Heart right ventricle (tissue), 16 donors: ENCODE measurements at regions not wholly inside any gene's neighbourhood (a gene's known extent, or its start where the extent isn't known, plus 50 kb on each side); places are given as distances from the start of the nearest gene placed in this dataset.

Source experiments
- ATAC-seq, 8 donors: fragments of 200-7000 bp; cut with Tn5 transposase; one replicate each; pipeline ENCODE4 v1.9.1; 2020; ENCODE audit warnings: mild to moderate bottlenecking in 8 of 8, moderate library complexity in 8 of 8, moderate number of reproducible peaks in 1 of 8
- DNase-seq, 2 donors: peaks; one replicate each; pipeline ENCODE4 v3.0.0-alpha.2; 2020
- H3K27ac ChIP-seq, 10 donors: fragments of 200-600 bp; sonication (generic) in 2 of 10; one replicate each; pipeline versions ENCODE4 v1.5.0 to v1.8.0; 2020 to 2022; ENCODE audit warnings: mild to moderate bottlenecking in 3 of 10
- H3K27me3 ChIP-seq, 7 donors: fragments of 200-600 bp; one replicate each; pipeline ENCODE4 v1.8.0; 2021 to 2022; ENCODE audit warnings: mild to moderate bottlenecking in 2 of 7
- H3K36me3 ChIP-seq, 9 donors: fragments of 200-600 bp; sonication (generic) in 1 of 9; one replicate each; pipeline versions ENCODE4 v1.5.0 to v1.8.0; 2020 to 2022; ENCODE audit warnings: mild to moderate bottlenecking in 2 of 9
- H3K4me1 ChIP-seq, 9 donors: fragments of 200-600 bp; sonication (generic) in 1 of 9; one replicate each; pipeline versions ENCODE4 v1.5.0 to v1.8.0; 2020 to 2022; ENCODE audit warnings: mild to moderate bottlenecking in 4 of 9
- H3K4me3 ChIP-seq, 10 donors: fragments of 200-600 bp; sonication (generic) in 2 of 10; one replicate each; pipeline versions ENCODE4 v1.5.0 to v1.8.0; 2020 to 2022; ENCODE audit warnings: mild to moderate bottlenecking in 7 of 10, moderate library complexity in 2 of 10
- H3K9me3 ChIP-seq, 11 donors: fragments of 200-600 bp in 10 of 11; sonication (generic) in 2 of 11; one replicate each; pipeline versions ENCODE4 v1.5.0 to v1.8.0; 2013 to 2022; ENCODE audit warnings: mild to moderate bottlenecking in 2 of 11, control low read depth in 1 of 11, moderate library complexity in 1 of 11
- WGBS, 2 donors: extraction: QIAGEN DNeasy Blood & Tissue Kit; methylation state at CpG; one replicate each; pipeline ENCODE4 v1.1.7; 2013; ENCODE audit warnings: inconsistent platforms in 1 of 2; 5-methylcytosine and 5-hydroxymethylcytosine counted together
- intact Hi-C, 10 donors: fragments of 100-400 bp; cut with DNase I; formaldehyde crosslinking; loops; one replicate each; pipeline versions ENCODE4 v1.11.1 to v1.14.2; 2022
- TF ChIP-seq, protein P1 (sequence below), 9 donors: fragments of 200-600 bp; sonication (generic) in 2 of 9; IDR thresholded peaks; one replicate each; pipeline versions ENCODE4 v1.5.0 to v1.8.0; 2021 to 2022; ENCODE audit warnings: antibody characterized with exemption in 9 of 9, mild to moderate bottlenecking in 5 of 9, moderate library complexity in 1 of 9
- donor health status: Arrhythmogenic right ventricular cardiomyopathy.
- donor health status: ischemic (EF 13 %, LVEDD 7.1; RV severe dilation, severe dysfunction).
- donor health status: healthy with polysubstance abuse.
- donor health status: DM: no; HTN: yes; CAD: no.
- donor health status: DM: no; HTN: no; CAD: no.
- donor health status: ischemic (EF 25% LVEDD 6.9; RV normal size, moderate dysfunction).
- donor health status: ischemic (EF 25% LVEDD 5.7; RV mildly dilated, moderate dysfunction).
- donor health status: healthy.
- donor health status: DM: yes; HTN: yes; CAD: no.
- donor health status: Ischemic cardiomyopathy.
- donor health status: ischemic (EF 35%, LVEDD 5.7; RV mildly dilated, moderate dysfunction).
- donor health status: nonischemic (EF 11% LVEDD 7.7; RV severe dilation, severe dysfunction).
- donor health status: DM: yes; HTN: yes; CAD: no.
- donor health status: PGD.
- donor health status: ischemic (EF 29% LVEDD 5.4; RV normal size, mild dysfunction).
- donor health status: nonischemic (EF 23%, LVEDD 6.1; RV moderate dilation, normal function).

DNA sequence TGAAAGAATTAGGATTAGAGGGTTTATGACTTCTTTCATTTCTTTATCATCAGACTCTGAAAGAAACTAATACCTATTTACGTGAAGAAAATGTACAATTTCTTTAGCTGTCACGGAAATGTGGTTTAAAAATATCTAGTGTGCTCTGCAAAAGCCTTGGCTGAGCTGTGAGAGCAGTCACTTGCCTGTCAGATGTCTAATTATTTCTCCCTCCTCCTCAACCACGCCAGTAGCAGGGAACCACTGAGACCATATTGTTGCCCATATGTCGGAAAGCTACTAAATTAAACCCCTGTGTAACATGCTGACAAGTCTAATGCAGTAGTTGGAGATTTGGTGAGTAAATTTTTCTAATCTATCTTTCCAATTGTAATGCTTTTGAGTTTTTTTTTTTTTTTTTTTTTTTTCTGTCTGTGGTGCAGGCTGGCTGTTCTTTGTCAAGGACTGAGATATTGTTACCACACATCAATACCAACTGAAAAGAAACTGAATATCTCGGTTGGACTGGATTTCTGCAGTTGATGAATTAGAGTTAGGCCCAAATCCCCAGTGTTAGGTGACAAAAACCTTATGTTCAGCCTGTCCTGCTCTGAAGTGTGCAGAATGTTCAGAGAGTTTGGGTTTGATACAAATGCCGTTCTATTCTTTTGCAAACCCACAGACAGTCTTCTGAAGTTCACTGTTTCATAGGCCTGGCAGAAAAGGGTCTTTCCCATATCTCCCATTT, 302.9 kb upstream of the SYNCRIP start:
- no peak for ATAC-seq
- no peak for DNase-seq
- TF ChIP-seq, protein P1, sequence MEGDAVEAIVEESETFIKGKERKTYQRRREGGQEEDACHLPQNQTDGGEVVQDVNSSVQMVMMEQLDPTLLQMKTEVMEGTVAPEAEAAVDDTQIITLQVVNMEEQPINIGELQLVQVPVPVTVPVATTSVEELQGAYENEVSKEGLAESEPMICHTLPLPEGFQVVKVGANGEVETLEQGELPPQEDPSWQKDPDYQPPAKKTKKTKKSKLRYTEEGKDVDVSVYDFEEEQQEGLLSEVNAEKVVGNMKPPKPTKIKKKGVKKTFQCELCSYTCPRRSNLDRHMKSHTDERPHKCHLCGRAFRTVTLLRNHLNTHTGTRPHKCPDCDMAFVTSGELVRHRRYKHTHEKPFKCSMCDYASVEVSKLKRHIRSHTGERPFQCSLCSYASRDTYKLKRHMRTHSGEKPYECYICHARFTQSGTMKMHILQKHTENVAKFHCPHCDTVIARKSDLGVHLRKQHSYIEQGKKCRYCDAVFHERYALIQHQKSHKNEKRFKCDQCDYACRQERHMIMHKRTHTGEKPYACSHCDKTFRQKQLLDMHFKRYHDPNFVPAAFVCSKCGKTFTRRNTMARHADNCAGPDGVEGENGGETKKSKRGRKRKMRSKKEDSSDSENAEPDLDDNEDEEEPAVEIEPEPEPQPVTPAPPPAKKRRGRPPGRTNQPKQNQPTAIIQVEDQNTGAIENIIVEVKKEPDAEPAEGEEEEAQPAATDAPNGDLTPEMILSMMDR (IDR thresholded peaks at IDR 0.05): no peak

DNA sequence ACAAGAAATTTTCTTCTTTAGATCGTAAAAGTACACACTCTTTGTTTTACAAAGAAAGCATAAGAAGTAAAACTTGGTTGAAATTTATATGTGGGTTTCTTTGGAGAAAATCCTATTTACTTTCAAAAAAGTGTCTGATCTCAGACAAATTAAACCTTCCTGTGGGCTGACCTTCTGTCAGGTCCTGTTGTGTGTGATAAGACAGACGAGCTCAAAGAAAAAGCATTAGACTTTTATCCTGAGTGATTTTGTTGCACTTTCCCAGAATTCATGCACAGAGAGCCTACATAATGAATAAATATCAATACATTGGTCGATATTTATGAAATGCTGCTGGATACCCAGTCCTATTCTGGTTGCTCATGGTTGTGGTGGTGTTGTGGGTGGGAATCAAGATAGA, 302.1 kb upstream of the SYNCRIP start:
- Histone ChIP-seq H3K27me3 (no peaks in the 10 kb centered on the region), H3K4me3 (no peak overlapping the region), H3K9me3 (no peaks in the 10 kb centered on the region), H3K27ac (no peak overlapping the region), H3K4me1 (no peaks in the 10 kb centered on the region), H3K36me3 (no peaks in the 10 kb centered on the region)
- ATAC-seq (no peak), DNase-seq (no peak)
- intact Hi-C loops: no loop called here
- TF ChIP-seq, protein P1 (IDR thresholded peaks at IDR 0.05): no peak
- WGBS, 2 donors: 65 to 69% methylated on average over 3 of the region's 3 CpGs

More for the DNA sequence above, 302.9 kb upstream of the SYNCRIP start:
- Histone ChIP-seq H3K9me3 (peaks cover 0 to 6% (median 2%) of the 10 kb centered on the region in 11 donors), H3K36me3 (no peaks in the 10 kb centered on the region), H3K27ac (no peak overlapping the region), H3K27me3 (no peaks in the 10 kb centered on the region), H3K4me1 (no peaks in the 10 kb centered on the region), H3K4me3 (no peak overlapping the region)
- intact Hi-C loops: no loop called here
- WGBS, 2 donors: 45 to 55% methylated on average over 6 of the region's 6 CpGs

DNA sequence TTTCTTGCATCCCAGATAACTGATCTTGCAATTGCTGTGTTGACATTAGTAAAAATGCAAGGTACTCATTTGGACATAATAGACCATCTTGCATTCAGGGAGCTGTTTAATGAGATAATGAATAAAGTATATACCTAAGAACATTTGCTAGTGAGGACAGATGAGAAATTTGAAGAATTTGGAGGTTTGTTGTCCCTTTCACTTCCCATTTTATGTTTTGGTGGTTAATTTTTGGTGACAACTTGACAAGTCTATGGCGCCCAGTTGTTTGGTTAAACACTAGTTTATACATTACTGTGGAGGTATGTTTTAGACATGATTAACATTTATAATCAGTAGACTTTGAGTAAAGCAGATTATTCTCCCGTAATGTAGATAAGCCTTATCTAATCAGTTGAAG, 300.2 kb upstream of the SYNCRIP start:
- ATAC-seq (no peak), DNase-seq (no peak)
- H3K9me3 ChIP-seq: peaks cover 0 to 4% (median 0%) of the 10 kb centered on the region in 11 donors
- no peaks in the 10 kb centered on the region for H3K27me3 ChIP-seq
- H3K4me3 ChIP-seq: no peak overlapping the region
- H3K27ac ChIP-seq: no peak overlapping the region
- WGBS, 2 donors: 44 to 51% methylated on average over 2 of the region's 2 CpGs
- H3K4me1 ChIP-seq: no peaks in the 10 kb centered on the region
- no peaks in the 10 kb centered on the region for H3K36me3 ChIP-seq
- TF ChIP-seq, protein P1 (IDR thresholded peaks at IDR 0.05): no peak
- intact Hi-C loops: no loop called here

DNA sequence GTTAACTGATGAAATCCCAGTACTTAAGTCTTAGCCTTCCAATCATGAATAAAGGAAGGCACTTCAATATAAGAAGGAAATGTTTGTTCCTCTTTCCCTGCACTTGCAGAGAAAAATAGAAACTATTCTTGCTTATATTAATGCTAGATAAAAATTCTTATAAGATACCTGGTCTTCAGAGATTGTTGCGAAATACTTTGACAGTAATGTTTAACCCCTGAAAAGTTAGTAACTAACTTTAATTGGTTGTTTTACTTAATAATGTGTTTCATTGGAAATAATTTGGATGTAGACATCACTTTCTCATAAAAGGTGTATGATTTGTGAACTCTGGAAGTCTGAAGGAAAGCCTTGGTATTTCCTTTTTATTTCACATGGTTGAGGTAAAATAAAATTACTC, 294.2 kb upstream of the SYNCRIP start:
- TF ChIP-seq, protein P1 (IDR thresholded peaks at IDR 0.05): no peak
- H3K4me1 ChIP-seq: no peaks in the 10 kb centered on the region
- DNase-seq (no peak), ATAC-seq (no peak)
- H3K27ac ChIP-seq: no peak overlapping the region
- WGBS, 2 donors: 94 to 95% methylated on average over 1 of the region's 1 CpG
- H3K27me3 ChIP-seq: no peaks in the 10 kb centered on the region
- intact Hi-C loops: no loop called here
- H3K4me3 ChIP-seq: no peak overlapping the region
- H3K36me3 ChIP-seq: no peaks in the 10 kb centered on the region
- peaks cover 0 to 35% (median 0%) of the 10 kb centered on the region in 11 donors for H3K9me3 ChIP-seq
